ENCODE measurements at regions not wholly inside any gene's neighbourhood (a gene's known extent, or its start where the extent isn't known, plus 50 kb on each side); places are given as distances from the start of the nearest gene placed in this dataset.

DNA sequence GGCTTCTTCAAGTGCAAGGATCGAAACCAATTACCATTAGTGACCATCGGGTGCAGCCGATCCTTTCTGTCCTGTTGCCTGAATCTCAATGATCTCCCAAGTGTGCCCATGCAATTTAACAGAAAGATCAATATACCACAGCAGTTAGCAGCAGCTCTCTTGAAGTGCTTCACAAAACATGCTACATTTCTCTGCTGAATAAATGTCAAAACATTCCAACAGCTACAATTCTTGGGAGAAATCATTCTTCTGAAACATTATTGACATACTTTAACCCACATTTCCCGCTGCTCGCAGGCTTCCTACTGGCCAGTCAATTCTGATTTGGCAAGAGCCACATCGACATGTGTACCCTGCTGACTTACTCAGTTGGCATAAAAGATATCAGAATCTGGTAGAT is 907.7 kb downstream of the TMEM182 start:
- ATAC-seq: no peak
- no peaks in the 10 kb centered on the region for H3K27me3 Mint-ChIP-seq
- no peaks in the 10 kb centered on the region for H3K9me3 Mint-ChIP-seq

More for the DNA sequence above, 907.7 kb downstream of the TMEM182 start:
- Mint-ChIP-seq H3K27ac (no peak overlapping the region), H3K4me3 (no peak overlapping the region), H3K4me1 (no peaks in the 10 kb centered on the region), H3K36me3 (no peaks in the 10 kb centered on the region)

All from stimulated activated memory B cell treated with anti-CD40 and anti-IgM and Interleukin-4, amounts not matched to agents 10 μg/mL and 1 μg/mL and 100 μg/mL, for 72 hours (primary cell).